GM23338 (cell line): ENCODE measurements at regions not wholly inside any gene's neighbourhood (a gene's known extent, or its start where the extent isn't known, plus 50 kb on each side); places are given as distances from the start of the nearest gene placed in this dataset.

Source experiments
- CREB1 ChIP-seq: fragments of 250-450 bp; sonication (Bioruptor Pico); IDR thresholded peaks from 2 replicates; pipeline ENCODE4 v1.5.0; 2020; ENCODE audit warnings: low read depth, mild to moderate bottlenecking, moderate library complexity
- CTCF ChIP-seq, 2 experiments: fragments of 200-600 bp in 1 of 2; sonication (generic) in 1 of 2; conservative IDR thresholded peaks; 2 replicates each; pipeline versions ENCODE4 v1.5.1 to v1.6.1; 2016 to 2017; ENCODE audit warnings: antibody characterized with exemption in 2 of 2, low read depth in 2 of 2, mild to moderate bottlenecking in 2 of 2, moderate library complexity in 1 of 2
- ETS1 ChIP-seq: IDR thresholded peaks from 2 replicates; pipeline ENCODE4 v1.6.1; 2016; ENCODE audit warnings: antibody characterized with exemption
- EZH2 ChIP-seq: fragments of 200-600 bp; sonication (generic); IDR thresholded peaks from one replicate; pipeline ENCODE4 v1.8.0; 2017; ENCODE audit warnings: antibody characterized with exemption, mild to moderate bottlenecking, low read depth; ENCODE audit not compliant: unreplicated experiment
- EZH2phosphoT487 ChIP-seq: fragments of 200-600 bp; sonication (generic); IDR thresholded peaks from one replicate; pipeline ENCODE4 v1.8.1; 2018; ENCODE audit warnings: antibody characterized with exemption; ENCODE audit not compliant: unreplicated experiment
- JUNB ChIP-seq: IDR thresholded peaks from one replicate; pipeline ENCODE4 v1.6.1; 2016; ENCODE audit warnings: antibody characterized with exemption; ENCODE audit not compliant: unreplicated experiment
- NANOG ChIP-seq: IDR thresholded peaks from 2 replicates; pipeline ENCODE4 v1.6.1; 2016; ENCODE audit warnings: antibody characterized with exemption, borderline replicate concordance
- POLR2AphosphoS5 ChIP-seq: IDR thresholded peaks from 2 replicates; pipeline ENCODE4 v1.6.1; 2016; ENCODE audit warnings: antibody characterized with exemption, low read depth
- REST ChIP-seq: IDR thresholded peaks from one replicate; pipeline ENCODE4 v1.6.1; 2018; ENCODE audit warnings: antibody characterized with exemption; ENCODE audit not compliant: unreplicated experiment
- ZNF114 ChIP-seq: fragments of 250-450 bp; sonication (Bioruptor Pico); IDR thresholded peaks from 2 replicates; pipeline ENCODE4 v1.5.0; 2020; ENCODE audit warnings: mild to moderate bottlenecking, moderate library complexity
- ZNF331 ChIP-seq: fragments of 250-450 bp; sonication (Bioruptor Pico); IDR thresholded peaks from 2 replicates; pipeline ENCODE4 v1.5.0; 2020; ENCODE audit warnings: low read depth, mild to moderate bottlenecking, moderate library complexity

GRCh38 chr4:24400537-24400936, 183.8 kb downstream of the DHX15 start:
- TF ChIP-seq CTCF (conservative IDR thresholded peaks at IDR 0.05; ENCODE audit: low read depth in 2 of 2), result no peak
- no peak for TF ChIP-seq POLR2AphosphoS5
- no peak for TF ChIP-seq ZNF114 (CRISPR knock-in tag)
- TF ChIP-seq EZH2phosphoT487, result no peak
- no peak for TF ChIP-seq JUNB
- no peak for TF ChIP-seq EZH2
- TF ChIP-seq REST, result no peak
- no peak for TF ChIP-seq CREB1 (CRISPR knock-in tag)
- TF ChIP-seq NANOG, result no peak
- TF ChIP-seq ZNF331 (CRISPR knock-in tag), result no peak
- TF ChIP-seq ETS1, result no peak
